GM13977 (cell line): ENCODE measurements at regions not wholly inside any gene's neighbourhood (a gene's known extent, or its start where the extent isn't known, plus 50 kb on each side); places are given as distances from the start of the nearest gene placed in this dataset.

Experiments used
- DNase-seq: peaks from one replicate; pipeline ENCODE4 v3.0.0; 2012; ENCODE audit warnings: low spot score
- CTCF ChIP-seq: IDR thresholded peaks from 2 replicates; pipeline ENCODE4 v1.5.1; 2012; ENCODE audit warnings: mild to moderate bottlenecking, control low read depth; ENCODE audit not compliant: insufficient read depth; ENCODE audit errors: extremely low read depth, missing control alignments
- in situ Hi-C: fragments of 300-500 bp; cut with MboI; formaldehyde crosslinking; loops from one replicate; pipeline ENCODE4 v1.12.0; 2022; ENCODE audit warnings: low sequenced_read_pairs, low pct_unique_long_range_greater_than_20kb, mixed read lengths, inconsistent platforms; ENCODE audit not compliant: unreplicated experiment

DNA sequence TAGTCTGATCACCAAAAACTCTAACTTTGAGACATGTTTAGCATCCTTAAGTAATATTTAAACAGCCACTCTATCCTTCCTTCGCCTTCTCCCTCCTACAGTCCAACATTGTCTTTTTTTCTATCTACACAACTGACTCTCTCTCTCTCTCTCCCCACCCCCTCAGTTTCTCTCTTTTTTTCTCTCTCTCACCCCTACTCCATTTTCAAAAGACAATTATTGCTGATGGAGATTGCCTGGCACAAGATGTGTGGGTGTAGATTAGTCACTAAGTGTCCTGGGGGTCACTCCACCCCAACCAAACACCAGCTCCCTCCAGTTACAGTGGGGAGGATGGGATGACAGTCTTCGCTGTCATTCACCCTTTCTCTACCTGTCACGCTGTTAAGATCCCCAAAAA lies 94.5 kb upstream of the NFIA start:
- no peak for TF ChIP-seq CTCF
- no peak for DNase-seq
- in situ Hi-C loops: no loop called here

GRCh38 chr1:60984062-60984799 lies 98.1 kb upstream of the NFIA start:
- TF ChIP-seq CTCF: no peak
- in situ Hi-C loops: no loop called here
- no peak for DNase-seq

GRCh38 chr1:60983701-60984061 lies 98.7 kb upstream of the NFIA start:
- no peak for TF ChIP-seq CTCF
- in situ Hi-C loops: no loop called here
- no peak for DNase-seq

DNA sequence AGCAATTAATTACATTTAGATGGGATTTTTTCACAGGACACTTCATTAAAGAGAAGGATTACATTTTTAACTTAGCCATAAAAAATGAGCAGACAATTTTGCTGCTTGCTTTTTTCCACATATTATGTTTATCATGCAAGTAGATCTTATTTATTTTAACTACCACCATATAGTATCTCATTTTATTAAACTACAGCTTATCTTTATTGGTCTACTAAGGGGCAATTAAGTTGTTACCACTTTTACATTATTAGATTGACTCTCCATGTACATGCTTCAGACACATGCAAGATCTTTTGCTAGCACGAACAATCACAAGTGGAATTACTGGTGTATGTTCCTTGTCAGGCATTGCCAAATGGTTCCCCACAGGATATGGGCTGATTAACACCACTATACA lies 99.8 kb upstream of the NFIA start:
- no peak for TF ChIP-seq CTCF
- in situ Hi-C loops: no loop called here
- DNase-seq: no peak

DNA sequence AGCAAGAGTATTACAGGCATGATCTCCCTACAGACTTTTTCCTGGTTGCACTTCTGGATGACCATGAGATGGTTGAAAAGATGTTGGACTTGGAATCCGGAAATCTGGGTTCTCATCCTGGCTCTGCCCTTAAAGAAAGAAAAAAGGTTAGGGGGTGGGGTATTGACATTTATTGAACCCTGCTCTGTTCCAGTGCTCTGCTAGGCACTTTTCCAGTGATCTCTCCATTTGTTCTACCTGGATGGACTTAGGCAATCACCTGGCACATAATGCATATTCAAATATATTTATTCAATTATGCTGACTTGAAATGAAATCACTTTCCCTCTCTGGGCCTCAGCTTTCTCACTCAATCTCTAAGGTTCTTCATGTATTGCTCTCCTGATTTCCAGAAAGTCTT lies 101.0 kb upstream of the NFIA start:
- TF ChIP-seq CTCF: no peak
- no peak for DNase-seq
- in situ Hi-C loops: no loop called here

- in situ Hi-C loops: no loop called here
- TF ChIP-seq CTCF: peak; percentile 51
- DNase-seq: peak; percentile 44
These were observed 103.7 kb upstream of the NFIA start for GRCh38 chr1:60978421-60979357.
